ENCODE measurements at regions not wholly inside any gene's neighbourhood (a gene's known extent, or its start where the extent isn't known, plus 50 kb on each side); places are given as distances from the start of the nearest gene placed in this dataset.

GRCh38 chr14:61988240-61988639 is 226.0 kb downstream of the SNAPC1 start:
- DNase-seq (ENCODE audit: low read depth, low spot score) = no peak
- TF ChIP-seq CTCF (IDR thresholded peaks at IDR 0.05; ENCODE audit: low read depth, low read length) = no peak
- H3K4me3 ChIP-seq (ENCODE audit: low read depth, low read length) = no peak overlapping the region
- in situ Hi-C loops (cut with HindIII; ENCODE audit: low sequenced_read_pairs) = no loop called here

DNA sequence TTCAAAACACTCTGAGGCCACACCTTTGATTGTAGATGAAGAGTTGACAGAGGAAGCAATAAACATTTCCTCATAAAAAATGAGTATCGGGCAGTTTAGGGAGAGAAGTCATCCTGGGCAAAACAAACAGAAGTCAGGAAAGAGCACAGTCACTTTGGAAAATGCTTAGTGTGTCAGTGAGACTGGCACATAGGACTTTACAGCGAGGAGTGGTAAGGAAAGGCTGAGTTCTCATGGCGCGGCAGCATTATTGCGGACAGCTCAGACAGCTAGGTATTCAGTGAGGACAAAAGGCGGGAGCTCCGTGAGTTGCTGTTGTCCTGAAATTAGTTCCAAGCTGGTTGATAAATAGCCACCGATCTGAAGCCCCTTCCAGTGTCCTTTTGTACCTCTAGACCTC is 229.9 kb downstream of the SNAPC1 start:
- no peak for TF ChIP-seq CTCF (IDR thresholded peaks at IDR 0.05; ENCODE audit: low read depth, low read length)
- no peak overlapping the region for H3K4me3 ChIP-seq (ENCODE audit: low read depth, low read length)
- in situ Hi-C loops (cut with HindIII; ENCODE audit: low sequenced_read_pairs) = no loop called here
- no peak for DNase-seq (ENCODE audit: low read depth, low spot score)

- TF ChIP-seq CTCF (IDR thresholded peaks at IDR 0.05; ENCODE audit: low read depth, low read length) = no peak
- no peak overlapping the region for H3K4me3 ChIP-seq (ENCODE audit: low read depth, low read length)
- DNase-seq (ENCODE audit: low read depth, low spot score) = no peak
- in situ Hi-C loops (cut with HindIII; ENCODE audit: low sequenced_read_pairs) = no loop called here
Measured at GRCh38 chr14:61992926-61993325, 230.7 kb downstream of the SNAPC1 start.

DNA sequence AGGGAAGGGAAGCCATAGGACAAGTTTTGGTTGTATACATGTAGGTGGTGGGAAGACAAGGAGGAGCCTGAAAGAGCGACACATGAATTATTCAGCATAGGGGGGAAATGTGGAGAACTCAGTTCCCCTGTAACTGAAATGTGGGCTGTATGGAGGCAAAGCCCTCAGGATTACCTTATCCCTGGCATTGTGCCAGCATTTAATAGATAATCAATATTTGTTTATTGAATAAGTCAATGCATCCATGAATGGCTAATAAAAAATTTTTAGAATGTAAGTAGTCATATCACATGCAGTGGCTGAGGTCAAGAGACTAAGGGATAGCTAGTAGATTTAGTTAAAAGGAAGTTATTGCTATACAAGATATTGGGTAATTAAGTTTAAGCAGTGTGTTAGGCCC is 232.4 kb downstream of the SNAPC1 start:
- no peak overlapping the region for H3K4me3 ChIP-seq (ENCODE audit: low read depth, low read length)
- no peak for DNase-seq (ENCODE audit: low read depth, low spot score)
- in situ Hi-C loops (cut with HindIII; ENCODE audit: low sequenced_read_pairs) = no loop called here
- no peak for TF ChIP-seq CTCF (IDR thresholded peaks at IDR 0.05; ENCODE audit: low read depth, low read length)

DNA sequence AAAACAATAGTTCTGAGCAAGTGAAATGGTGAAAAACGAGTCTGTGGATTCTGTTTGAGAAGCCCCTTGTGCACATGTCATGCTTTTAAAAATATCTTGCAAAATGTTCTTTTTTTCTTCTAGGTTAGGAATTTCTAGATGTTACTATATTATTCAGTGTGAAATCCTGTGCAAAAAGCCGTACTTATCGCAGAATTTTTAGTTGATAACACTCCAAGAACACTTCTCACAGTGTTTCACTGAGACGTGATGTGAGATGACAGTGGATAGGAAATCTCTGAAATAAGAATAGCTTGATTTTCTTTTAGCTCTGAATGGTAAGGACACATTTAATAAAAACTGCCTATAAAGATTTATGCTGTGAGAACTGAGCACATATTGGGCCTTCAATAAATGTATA is 234.5 kb downstream of the SNAPC1 start:
- no peak for DNase-seq (ENCODE audit: low read depth, low spot score)
- in situ Hi-C loops (cut with HindIII; ENCODE audit: low sequenced_read_pairs) = no loop called here
- TF ChIP-seq CTCF (IDR thresholded peaks at IDR 0.05; ENCODE audit: low read depth, low read length) = no peak
- no peak overlapping the region for H3K4me3 ChIP-seq (ENCODE audit: low read depth, low read length)

DNA sequence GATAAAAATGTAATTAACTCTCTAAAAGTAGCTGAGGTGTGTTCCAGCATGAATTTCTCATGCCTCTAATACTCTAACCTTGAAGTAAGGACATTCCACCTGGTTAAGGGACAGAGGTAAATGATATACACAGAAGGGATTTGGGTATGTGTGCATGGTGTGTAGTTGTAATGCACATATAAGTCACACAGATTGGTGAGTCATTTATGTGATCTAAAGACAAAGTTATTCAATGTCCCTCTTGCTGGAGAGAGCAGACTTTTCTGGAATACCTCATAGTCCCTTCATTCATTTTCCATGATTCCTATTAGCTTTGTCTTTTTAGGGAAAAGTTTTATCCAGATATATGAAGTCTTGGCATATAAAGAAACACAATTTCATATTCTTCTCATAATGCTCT is 234.9 kb downstream of the SNAPC1 start:
- TF ChIP-seq CTCF (IDR thresholded peaks at IDR 0.05; ENCODE audit: low read depth, low read length) = no peak
- in situ Hi-C loops (cut with HindIII; ENCODE audit: low sequenced_read_pairs) = no loop called here
- H3K4me3 ChIP-seq (ENCODE audit: low read depth, low read length) = no peak overlapping the region
- no peak for DNase-seq (ENCODE audit: low read depth, low spot score)

DNA sequence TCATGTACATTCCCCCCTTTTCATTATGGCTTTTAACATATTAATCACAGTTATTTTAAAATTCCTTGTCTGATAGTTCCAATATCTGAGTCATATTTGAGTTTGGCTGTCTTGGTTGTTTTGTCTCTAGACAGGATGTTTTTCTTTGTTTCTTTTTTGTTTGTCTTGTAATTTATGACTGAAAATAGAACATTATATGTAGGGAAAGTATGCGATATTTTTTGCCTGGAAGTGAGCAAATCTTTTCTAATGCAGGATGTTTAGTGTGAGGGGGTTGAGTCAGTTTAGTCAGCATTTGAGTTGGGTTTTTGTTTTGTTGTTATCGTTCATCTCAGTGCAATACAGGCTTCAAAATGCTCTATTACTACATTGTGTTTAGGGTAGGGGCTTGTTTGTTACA is 239.7 kb downstream of the SNAPC1 start:
- DNase-seq (ENCODE audit: low read depth, low spot score) = peak; percentile 15
- TF ChIP-seq CTCF (IDR thresholded peaks at IDR 0.05; ENCODE audit: low read depth, low read length) = no peak
- no peak overlapping the region for H3K4me3 ChIP-seq (ENCODE audit: low read depth, low read length)
- in situ Hi-C loops (cut with HindIII; ENCODE audit: low sequenced_read_pairs) = no loop called here
